Cardiac muscle cell (in vitro differentiated cells and primary cell): ENCODE measurements at regions not wholly inside any gene's neighbourhood (a gene's known extent, or its start where the extent isn't known, plus 50 kb on each side); places are given as distances from the start of the nearest gene placed in this dataset.

ENCODE experiments used
- DNase-seq, 2 donors: peaks; one replicate each; pipeline versions ENCODE4 v3.0.0 to v3.0.0-alpha.2; 2010 to 2017; ENCODE audit warnings: low read depth in 1 of 2, low spot score in 1 of 2
- H3K27ac ChIP-seq: fragments of 200-600 bp; sonication (generic); 2 replicates; pipeline ENCODE4 v1.5.1; 2016
- H3K27me3 ChIP-seq: fragments of 200-600 bp; sonication (generic); 2 replicates; pipeline ENCODE4 v1.6.0; 2016; ENCODE audit warnings: control low read depth
- H3K36me3 ChIP-seq: fragments of 200-600 bp; sonication (generic); 2 replicates; pipeline ENCODE4 v1.5.1; 2016; ENCODE audit warnings: control low read depth
- H3K4me1 ChIP-seq: fragments of 200-600 bp; sonication (generic); 2 replicates; pipeline ENCODE4 v1.8.1; 2017; ENCODE audit warnings: low read depth, mild to moderate bottlenecking, mixed run types
- H3K4me3 ChIP-seq: fragments of 200-600 bp; sonication (generic); 2 replicates; pipeline ENCODE4 v1.5.1; 2016; ENCODE audit warnings: mild to moderate bottlenecking
- H3K9me3 ChIP-seq: fragments of 200-600 bp; sonication (generic); 2 replicates; pipeline ENCODE4 v1.5.1; 2017; ENCODE audit warnings: low read depth, mild to moderate bottlenecking, control low read depth
- TF ChIP-seq, protein P1 (sequence below): IDR thresholded peaks from 2 replicates; pipeline ENCODE4 v1.5.1; 2012; ENCODE audit warnings: low read depth, mild to moderate bottlenecking, low read length

DNA sequence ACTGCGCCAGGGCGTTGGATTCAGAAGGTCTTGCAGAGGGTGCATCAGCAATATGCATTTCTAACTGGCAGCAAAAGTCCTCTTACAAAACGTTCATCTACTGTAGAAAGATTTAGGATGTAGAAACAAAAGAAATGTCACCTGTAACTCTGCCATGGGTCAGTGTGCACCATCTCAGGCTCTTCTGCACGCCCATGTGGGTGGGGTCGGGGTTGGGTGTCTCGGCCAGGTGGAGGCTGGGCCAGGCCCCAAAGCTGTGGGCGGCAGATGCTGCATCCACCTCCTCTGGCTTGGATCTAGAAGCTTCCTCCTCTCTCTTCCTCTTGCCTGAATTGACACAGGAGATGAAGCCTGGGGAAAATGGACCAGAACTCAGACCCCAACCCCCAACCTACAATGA is 111.3 kb upstream of the PPP2R2D start:
- Histone ChIP-seq H3K36me3 (no peaks in the 10 kb centered on the region), H3K27me3 (no peaks in the 10 kb centered on the region), H3K4me1 (no peaks in the 10 kb centered on the region), H3K27ac (no peak overlapping the region), H3K4me3 (no peak overlapping the region), H3K9me3 (no peaks in the 10 kb centered on the region)
- DNase-seq: no peak
- TF ChIP-seq, protein P1, sequence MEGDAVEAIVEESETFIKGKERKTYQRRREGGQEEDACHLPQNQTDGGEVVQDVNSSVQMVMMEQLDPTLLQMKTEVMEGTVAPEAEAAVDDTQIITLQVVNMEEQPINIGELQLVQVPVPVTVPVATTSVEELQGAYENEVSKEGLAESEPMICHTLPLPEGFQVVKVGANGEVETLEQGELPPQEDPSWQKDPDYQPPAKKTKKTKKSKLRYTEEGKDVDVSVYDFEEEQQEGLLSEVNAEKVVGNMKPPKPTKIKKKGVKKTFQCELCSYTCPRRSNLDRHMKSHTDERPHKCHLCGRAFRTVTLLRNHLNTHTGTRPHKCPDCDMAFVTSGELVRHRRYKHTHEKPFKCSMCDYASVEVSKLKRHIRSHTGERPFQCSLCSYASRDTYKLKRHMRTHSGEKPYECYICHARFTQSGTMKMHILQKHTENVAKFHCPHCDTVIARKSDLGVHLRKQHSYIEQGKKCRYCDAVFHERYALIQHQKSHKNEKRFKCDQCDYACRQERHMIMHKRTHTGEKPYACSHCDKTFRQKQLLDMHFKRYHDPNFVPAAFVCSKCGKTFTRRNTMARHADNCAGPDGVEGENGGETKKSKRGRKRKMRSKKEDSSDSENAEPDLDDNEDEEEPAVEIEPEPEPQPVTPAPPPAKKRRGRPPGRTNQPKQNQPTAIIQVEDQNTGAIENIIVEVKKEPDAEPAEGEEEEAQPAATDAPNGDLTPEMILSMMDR: no peak

DNA sequence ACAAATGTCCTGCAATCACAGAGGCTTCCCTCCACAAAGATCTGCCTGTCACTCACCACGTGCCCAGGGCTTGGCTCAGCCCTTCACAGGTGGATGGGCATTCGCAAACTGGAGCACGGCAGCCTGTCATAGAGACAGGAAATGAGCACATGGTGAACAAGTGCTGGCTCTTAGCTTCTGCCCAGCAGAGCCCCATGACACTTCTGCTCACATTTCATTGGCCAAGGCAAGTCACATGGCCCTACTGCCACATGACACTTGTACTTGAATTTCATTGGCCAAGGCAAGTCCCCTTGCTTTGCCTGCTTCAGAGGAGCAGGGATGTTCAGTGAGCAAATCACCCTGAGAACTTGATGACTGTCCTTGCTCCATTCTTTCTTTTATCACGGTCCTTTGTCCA is 110.8 kb upstream of the PPP2R2D start:
- H3K36me3 ChIP-seq: no peaks in the 10 kb centered on the region
- H3K27ac ChIP-seq: no peak overlapping the region
- no peaks in the 10 kb centered on the region for H3K4me1 ChIP-seq
- TF ChIP-seq, protein P1: no peak
- no peak for DNase-seq
- H3K27me3 ChIP-seq: no peaks in the 10 kb centered on the region
- H3K4me3 ChIP-seq: no peak overlapping the region
- no peaks in the 10 kb centered on the region for H3K9me3 ChIP-seq

DNA sequence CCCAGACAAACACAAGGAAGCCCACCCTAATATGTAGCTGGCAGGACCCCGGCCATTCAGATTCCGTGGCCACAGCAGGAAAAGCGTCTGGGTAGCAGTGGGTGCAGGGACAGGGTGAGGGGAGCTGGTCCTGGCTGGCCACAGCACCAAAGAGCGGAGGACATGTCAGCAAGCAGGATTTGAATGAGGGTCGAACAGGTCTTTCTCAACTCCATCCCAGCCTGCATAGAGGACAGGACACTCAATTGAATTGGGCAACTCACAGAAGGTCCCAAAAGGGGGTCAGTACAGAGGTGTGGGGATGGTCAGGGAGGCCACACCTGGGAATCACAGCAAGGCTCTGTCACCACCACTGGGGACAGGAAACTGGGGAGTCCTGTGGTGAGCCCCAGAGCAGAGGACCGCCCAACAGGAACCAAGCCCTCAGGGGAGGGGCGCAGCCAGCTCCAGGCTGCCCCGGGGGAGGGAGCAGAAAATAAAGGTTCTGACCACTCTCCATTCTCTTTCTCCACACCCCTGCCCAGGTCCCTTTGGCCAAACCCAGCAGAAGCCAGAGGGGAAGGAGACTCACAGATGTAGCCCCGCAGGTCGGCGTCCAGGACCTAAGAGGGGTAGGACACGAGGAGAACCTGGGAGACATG is 108.7 kb upstream of the PPP2R2D start:
- Histone ChIP-seq H3K9me3 (no peaks in the 10 kb centered on the region), H3K27ac (no peak overlapping the region), H3K36me3 (no peaks in the 10 kb centered on the region), H3K4me3 (no peak overlapping the region), H3K27me3 (no peaks in the 10 kb centered on the region), H3K4me1 (no peaks in the 10 kb centered on the region)
- DNase-seq: no peak
- TF ChIP-seq, protein P1: no peak

DNA sequence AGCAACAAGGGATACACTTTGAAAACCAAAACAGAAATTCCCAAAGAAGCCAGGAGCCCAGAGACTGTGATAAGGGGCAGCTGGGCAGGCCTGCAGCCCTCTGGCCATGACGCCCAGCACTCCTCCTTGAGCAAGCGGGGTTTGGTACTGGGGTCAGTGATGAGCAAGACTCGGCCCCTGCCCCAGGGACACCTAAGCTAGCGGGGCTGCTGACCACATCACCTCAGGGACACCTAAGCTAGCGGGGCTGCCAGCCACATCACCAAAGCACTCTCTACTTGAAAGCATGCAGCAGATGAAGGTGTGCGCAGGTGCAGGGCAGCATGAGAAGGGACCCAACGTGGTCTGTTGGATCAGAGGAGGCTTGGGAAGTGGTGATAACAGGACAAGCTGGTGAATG is 108.0 kb upstream of the PPP2R2D start:
- Histone ChIP-seq H3K4me1 (no peaks in the 10 kb centered on the region), H3K27ac (no peak overlapping the region), H3K9me3 (no peaks in the 10 kb centered on the region), H3K4me3 (no peak overlapping the region), H3K27me3 (no peaks in the 10 kb centered on the region), H3K36me3 (no peaks in the 10 kb centered on the region)
- TF ChIP-seq, protein P1: no peak
- DNase-seq: no peak

DNA sequence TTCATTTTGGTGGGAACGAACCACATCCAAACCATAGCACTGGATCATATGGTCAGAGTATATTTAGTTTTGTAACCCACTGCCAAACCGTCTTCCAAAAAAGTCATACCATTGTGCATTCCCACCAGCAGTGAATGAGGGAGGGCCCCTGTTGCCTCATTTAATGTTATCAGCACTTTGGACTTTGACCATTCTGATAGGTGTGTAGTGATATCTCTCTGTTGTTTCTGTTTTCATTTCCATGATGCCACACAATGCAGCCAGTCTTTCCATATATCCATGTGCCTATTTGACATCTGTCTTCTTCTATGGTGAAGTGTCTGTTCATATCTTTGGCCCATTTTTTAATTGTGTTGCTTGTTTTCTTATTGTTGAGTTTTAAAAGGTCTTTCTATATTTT is 105.0 kb upstream of the PPP2R2D start:
- no peaks in the 10 kb centered on the region for H3K4me1 ChIP-seq
- H3K36me3 ChIP-seq: no peaks in the 10 kb centered on the region
- no peak overlapping the region for H3K4me3 ChIP-seq
- H3K27ac ChIP-seq: no peak overlapping the region
- no peaks in the 10 kb centered on the region for H3K9me3 ChIP-seq
- no peak for DNase-seq
- TF ChIP-seq, protein P1: no peak
- no peaks in the 10 kb centered on the region for H3K27me3 ChIP-seq
